ENCODE measurements at regions not wholly inside any gene's neighbourhood (a gene's known extent, or its start where the extent isn't known, plus 50 kb on each side); places are given as distances from the start of the nearest gene placed in this dataset.

- no peak for DNase-seq (ENCODE audit: low read depth)
Measured at GRCh38 chr6:132973514-132973993, 159.2 kb downstream of the RPS12 start.

GRCh38 chr6:132974122-132974521, 159.8 kb downstream of the RPS12 start:
- no peak for DNase-seq (ENCODE audit: low read depth)

- DNase-seq (ENCODE audit: low read depth) = no peak
Measured at GRCh38 chr6:132977413-132977812, 163.0 kb downstream of the RPS12 start.

GRCh38 chr6:132978685-132979084, 164.3 kb downstream of the RPS12 start:
- no peak for DNase-seq (ENCODE audit: low read depth)

- DNase-seq (ENCODE audit: low read depth) = no peak
Measured at GRCh38 chr6:132993738-132994137, 179.4 kb downstream of the RPS12 start.

- DNase-seq (ENCODE audit: low read depth) = no peak
Measured at GRCh38 chr6:132995009-132995408, 180.6 kb downstream of the RPS12 start.

GRCh38 chr6:132995432-132995831, 181.1 kb downstream of the RPS12 start:
- no peak for DNase-seq (ENCODE audit: low read depth)

- no peak for DNase-seq (ENCODE audit: low read depth)
Measured at GRCh38 chr6:132998418-132998817, 184.0 kb downstream of the RPS12 start.

GRCh38 chr6:133001040-133001565, 186.7 kb downstream of the RPS12 start:
- no peak for DNase-seq (ENCODE audit: low read depth)

GRCh38 chr6:133004304-133004884, 190.0 kb downstream of the RPS12 start:
- DNase-seq (ENCODE audit: low read depth) = no peak

GRCh38 chr6:133012774-133013173, 198.4 kb downstream of the RPS12 start:
- no peak for DNase-seq (ENCODE audit: low read depth)

GRCh38 chr6:133016631-133017030, 202.3 kb downstream of the RPS12 start:
- DNase-seq (ENCODE audit: low read depth) = no peak

- DNase-seq (ENCODE audit: low read depth) = no peak
Measured at GRCh38 chr6:133017581-133017980, 203.2 kb downstream of the RPS12 start.

GRCh38 chr6:133026705-133027104, 212.3 kb downstream of the RPS12 start:
- DNase-seq (ENCODE audit: low read depth) = no peak

GRCh38 chr6:133033263-133033662, 207.9 kb upstream of the EYA4 start:
- DNase-seq (ENCODE audit: low read depth) = no peak

GRCh38 chr6:133034509-133035206, 206.5 kb upstream of the EYA4 start:
- no peak for DNase-seq (ENCODE audit: low read depth)

- DNase-seq (ENCODE audit: low read depth) = no peak
Measured at GRCh38 chr6:133040094-133040802, 200.9 kb upstream of the EYA4 start.

- no peak for DNase-seq (ENCODE audit: low read depth)
Measured at GRCh38 chr6:133040803-133041419, 200.2 kb upstream of the EYA4 start.

GRCh38 chr6:133042550-133043120, 198.5 kb upstream of the EYA4 start:
- DNase-seq (ENCODE audit: low read depth) = no peak

GRCh38 chr6:133046576-133046975, 194.6 kb upstream of the EYA4 start:
- no peak for DNase-seq (ENCODE audit: low read depth)

GRCh38 chr6:133047065-133047665, 194.0 kb upstream of the EYA4 start:
- no peak for DNase-seq (ENCODE audit: low read depth)

- DNase-seq (ENCODE audit: low read depth) = no peak
Measured at GRCh38 chr6:133047706-133048105, 193.5 kb upstream of the EYA4 start.
